DND-41 (cell line): ENCODE measurements at regions not wholly inside any gene's neighbourhood (a gene's known extent, or its start where the extent isn't known, plus 50 kb on each side); places are given as distances from the start of the nearest gene placed in this dataset.

Experiments
- CTCF ChIP-seq: IDR thresholded peaks from 2 replicates; pipeline ENCODE4 v1.5.1; 2012; ENCODE audit warnings: borderline replicate concordance, low read length, moderate library complexity, mild to moderate bottlenecking; ENCODE audit not compliant: poor library complexity, severe bottlenecking; ENCODE audit errors: extremely low read depth
- EZH2 ChIP-seq: IDR thresholded peaks from 3 replicates; pipeline ENCODE4 v1.6.1; 2012; ENCODE audit warnings: borderline replicate concordance, low read depth, mild to moderate bottlenecking, moderate library complexity, low read length, inconsistent platforms; ENCODE audit not compliant: severe bottlenecking

- TF ChIP-seq CTCF (no peak), EZH2 (no peak)
Observed at GRCh38 chr1:30598571-30599114, 124.7 kb downstream of the MATN1 start.
